ENCODE measurements at regions not wholly inside any gene's neighbourhood (a gene's known extent, or its start where the extent isn't known, plus 50 kb on each side); places are given as distances from the start of the nearest gene placed in this dataset.

DNA sequence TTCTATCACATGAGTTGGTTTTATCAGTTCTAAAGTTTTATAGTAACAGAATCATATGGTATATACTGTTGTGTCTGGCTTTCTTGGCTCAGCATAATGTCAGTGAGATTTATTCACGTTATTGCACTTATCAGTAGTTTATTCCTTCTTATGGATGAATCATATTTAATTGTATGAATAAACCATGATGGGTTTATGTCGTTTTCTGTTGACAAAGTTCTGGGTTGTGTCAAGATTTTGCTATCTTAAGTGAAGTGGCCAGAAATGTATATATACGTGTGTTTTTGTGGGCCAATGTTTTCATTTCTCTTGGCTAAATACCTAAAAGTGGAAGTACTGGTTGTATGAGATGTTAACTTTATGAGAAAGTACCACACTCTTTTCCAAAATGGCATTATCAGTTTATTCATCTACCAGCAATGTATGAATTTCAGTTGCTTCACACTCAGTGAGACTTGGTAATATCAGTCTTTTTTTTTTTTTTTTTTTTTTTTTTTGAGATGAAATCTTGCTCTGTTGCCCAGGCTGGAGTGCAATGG, 112.4 kb upstream of the DCBLD2 start:
- peaks cover 3% of the 10 kb centered on the region for H3K9me3 Mint-ChIP-seq (ENCODE audit: low read depth)
- no peaks in the 10 kb centered on the region for H3K27me3 Mint-ChIP-seq
- no peaks in the 10 kb centered on the region for H3K36me3 Mint-ChIP-seq (ENCODE audit: insufficient read depth)
- no peak for DNase-seq (ENCODE audit: low spot score, unreplicated experiment)
- TF ChIP-seq CTCF (IDR thresholded peaks at IDR 0.05; ENCODE audit: unreplicated experiment) = no peak
- peaks cover 3% of the 10 kb centered on the region for H3K4me1 Mint-ChIP-seq (ENCODE audit: low read depth)
- H3K4me3 Mint-ChIP-seq (ENCODE audit: low read depth) = no peak overlapping the region
- H3K27ac Mint-ChIP-seq = no peak overlapping the region

- Mint-ChIP-seq H3K9me3 (ENCODE audit: low read depth) (peaks cover 3% of the 10 kb centered on the region), H3K4me1 (ENCODE audit: low read depth) (no peaks in the 10 kb centered on the region), H3K36me3 (ENCODE audit: insufficient read depth) (no peaks in the 10 kb centered on the region), H3K27me3 (no peaks in the 10 kb centered on the region), H3K4me3 (ENCODE audit: low read depth) (no peak overlapping the region), H3K27ac (no peak overlapping the region)
- peak; percentile 12 for TF ChIP-seq CTCF (IDR thresholded peaks at IDR 0.05; ENCODE audit: unreplicated experiment)
- no peak for DNase-seq (ENCODE audit: low spot score, unreplicated experiment)
Measured at GRCh38 chr3:99013077-99013476, 111.6 kb upstream of the DCBLD2 start.

DNA sequence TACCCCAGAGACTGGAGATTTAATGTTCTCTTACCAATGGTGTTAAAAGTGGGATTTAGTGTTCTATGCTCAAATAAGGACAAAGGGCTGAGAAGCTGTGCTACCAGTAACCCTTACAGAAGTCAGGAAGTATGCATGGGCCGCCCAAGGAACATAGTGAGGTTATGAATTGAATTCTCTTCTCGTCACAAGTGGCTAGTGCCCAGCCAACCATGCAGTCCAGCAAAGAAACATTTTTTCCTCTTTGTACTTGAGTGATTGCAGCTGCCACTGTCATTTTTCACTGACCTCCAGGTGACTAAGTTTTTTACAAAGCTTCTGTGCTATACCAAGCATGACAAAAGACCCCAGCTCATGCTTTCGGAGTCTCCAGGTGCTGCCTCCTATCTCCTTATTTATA, 110.6 kb upstream of the DCBLD2 start:
- no peak overlapping the region for H3K4me3 Mint-ChIP-seq (ENCODE audit: low read depth)
- H3K9me3 Mint-ChIP-seq (ENCODE audit: low read depth) = peaks cover 3% of the 10 kb centered on the region
- no peaks in the 10 kb centered on the region for H3K27me3 Mint-ChIP-seq
- no peak overlapping the region for H3K27ac Mint-ChIP-seq
- no peaks in the 10 kb centered on the region for H3K36me3 Mint-ChIP-seq (ENCODE audit: insufficient read depth)
- TF ChIP-seq CTCF (IDR thresholded peaks at IDR 0.05; ENCODE audit: unreplicated experiment) = no peak
- no peaks in the 10 kb centered on the region for H3K4me1 Mint-ChIP-seq (ENCODE audit: low read depth)
- no peak for DNase-seq (ENCODE audit: low spot score, unreplicated experiment)

DNA sequence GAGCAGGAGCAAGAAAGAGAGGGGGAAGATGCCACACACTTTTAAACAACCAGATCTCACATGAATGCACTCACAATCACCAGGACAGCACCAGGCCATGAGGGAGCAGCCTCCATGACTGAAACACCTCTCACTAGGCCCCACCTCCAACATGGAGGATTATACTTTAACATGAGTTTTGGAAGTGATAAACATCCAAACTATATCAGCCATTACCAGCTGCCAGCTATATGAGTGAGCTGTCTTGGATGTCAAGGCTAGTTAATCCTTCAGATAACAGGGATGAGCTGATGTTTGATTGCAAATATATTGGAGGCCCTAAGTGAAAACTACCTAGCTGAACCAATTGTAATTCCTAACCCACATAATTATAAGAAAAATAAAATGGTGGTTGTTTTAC, 108.4 kb upstream of the DCBLD2 start:
- TF ChIP-seq CTCF (IDR thresholded peaks at IDR 0.05; ENCODE audit: unreplicated experiment) = no peak
- no peak for DNase-seq (ENCODE audit: low spot score, unreplicated experiment)
- Mint-ChIP-seq H3K9me3 (ENCODE audit: low read depth) (no peaks in the 10 kb centered on the region), H3K27ac (no peak overlapping the region), H3K4me3 (ENCODE audit: low read depth) (no peak overlapping the region), H3K36me3 (ENCODE audit: insufficient read depth) (no peaks in the 10 kb centered on the region), H3K4me1 (ENCODE audit: low read depth) (no peaks in the 10 kb centered on the region), H3K27me3 (no peaks in the 10 kb centered on the region)

GRCh38 chr3:99006686-99007085, 105.2 kb upstream of the DCBLD2 start:
- Mint-ChIP-seq H3K27me3 (no peaks in the 10 kb centered on the region), H3K36me3 (ENCODE audit: insufficient read depth) (no peaks in the 10 kb centered on the region), H3K27ac (no peak overlapping the region), H3K9me3 (ENCODE audit: low read depth) (no peaks in the 10 kb centered on the region), H3K4me1 (ENCODE audit: low read depth) (no peaks in the 10 kb centered on the region), H3K4me3 (ENCODE audit: low read depth) (no peak overlapping the region)
- no peak for DNase-seq (ENCODE audit: low spot score, unreplicated experiment)
- TF ChIP-seq CTCF (IDR thresholded peaks at IDR 0.05; ENCODE audit: unreplicated experiment) = no peak

Measured in progenitor cell of endocrine pancreas (in vitro differentiated cells).